GM23338 (cell line): ENCODE measurements at regions not wholly inside any gene's neighbourhood (a gene's known extent, or its start where the extent isn't known, plus 50 kb on each side); places are given as distances from the start of the nearest gene placed in this dataset.

Experiments used
- ATAC-seq: fragments of 200-7000 bp; cut with Tn5 transposase; 3 replicates; pipeline ENCODE4 v1.9.1; 2020
- DNase-seq: peaks from one replicate; pipeline ENCODE4 v3.0.0-alpha.2; 2015; ENCODE audit warnings: low spot score
- H2AFZ ChIP-seq: fragments of 200-600 bp; sonication (generic); 2 replicates; pipeline ENCODE4 v1.8.0; 2016; ENCODE audit warnings: antibody characterized with exemption, mild to moderate bottlenecking, moderate library complexity
- H3F3A ChIP-seq: fragments of 200-600 bp; sonication (generic); replicated peaks from 2 replicates; pipeline ENCODE4 v1.8.0; 2017; ENCODE audit warnings: antibody characterized with exemption, mixed run types, low read depth
- H3K27ac ChIP-seq: fragments of 200-600 bp; sonication (generic); 2 replicates; pipeline ENCODE4 v1.6.1; 2016; ENCODE audit warnings: low read depth
- H3K27me3 ChIP-seq: fragments of 200-600 bp; sonication (generic); 2 replicates; pipeline ENCODE4 v1.8.0; 2016; ENCODE audit warnings: mild to moderate bottlenecking, mixed run types, moderate library complexity; ENCODE audit not compliant: insufficient read depth
- H3K36me3 ChIP-seq: fragments of 200-600 bp; sonication (generic); 2 replicates; pipeline ENCODE4 v1.8.0; 2016; ENCODE audit warnings: mild to moderate bottlenecking; ENCODE audit not compliant: insufficient read depth
- H3K4me1 ChIP-seq: fragments of 200-600 bp; sonication (generic); 2 replicates; pipeline ENCODE4 v1.8.0; 2016; ENCODE audit warnings: mild to moderate bottlenecking, moderate library complexity; ENCODE audit not compliant: insufficient read depth
- H3K4me2 ChIP-seq: fragments of 200-600 bp; sonication (generic); 2 replicates; pipeline ENCODE4 v1.7.1; 2017; ENCODE audit warnings: mixed run types
- H3K4me3 ChIP-seq: fragments of 200-600 bp; sonication (generic); 2 replicates; pipeline ENCODE4 v1.6.1; 2016; ENCODE audit warnings: mixed run types
- H3K79me2 ChIP-seq: fragments of 200-600 bp; sonication (generic); replicated peaks from 2 replicates; pipeline ENCODE4 v1.8.0; 2017; ENCODE audit warnings: mild to moderate bottlenecking; ENCODE audit not compliant: insufficient read depth
- H3K9me2 ChIP-seq: fragments of 200-600 bp; sonication (generic); 2 replicates; pipeline ENCODE4 v1.8.0; 2017; ENCODE audit not compliant: insufficient read depth
- H4K20me1 ChIP-seq: fragments of 200-600 bp; sonication (generic); replicated peaks from 2 replicates; pipeline ENCODE4 v1.8.0; 2017; ENCODE audit warnings: mild to moderate bottlenecking; ENCODE audit not compliant: insufficient read depth
- H3K27ac Mint-ChIP-seq: 2 replicates; pipeline ENCODE4 v1.8.0; 2020; ENCODE audit warnings: inconsistent platforms, mild to moderate bottlenecking, moderate library complexity, mixed read lengths
- H3K27me3 Mint-ChIP-seq: 3 replicates; pipeline ENCODE4 v1.8.0; 2022; ENCODE audit warnings: low read depth, mild to moderate bottlenecking, moderate library complexity, mixed read lengths, inconsistent platforms; ENCODE audit not compliant: insufficient read depth, poor library complexity
- H3K36me3 Mint-ChIP-seq: 3 replicates; pipeline ENCODE4 v1.8.0; 2021; ENCODE audit warnings: low read depth, mild to moderate bottlenecking, inconsistent platforms, moderate library complexity, mixed read lengths
- H3K4me1 Mint-ChIP-seq: 3 replicates; pipeline ENCODE4 v1.8.0; 2020; ENCODE audit warnings: mild to moderate bottlenecking, inconsistent platforms, mixed read lengths
- H3K4me3 Mint-ChIP-seq: 3 replicates; pipeline ENCODE4 v1.8.0; 2021; ENCODE audit warnings: moderate library complexity, mild to moderate bottlenecking, inconsistent platforms, mixed read lengths
- H3K9me3 Mint-ChIP-seq: 3 replicates; pipeline ENCODE4 v1.8.0; 2020; ENCODE audit warnings: moderate library complexity, mild to moderate bottlenecking, inconsistent platforms, mixed read lengths
- EZH2phosphoT487 ChIP-seq: fragments of 200-600 bp; sonication (generic); IDR thresholded peaks from one replicate; pipeline ENCODE4 v1.8.1; 2018; ENCODE audit warnings: antibody characterized with exemption; ENCODE audit not compliant: unreplicated experiment
- JUNB ChIP-seq: IDR thresholded peaks from one replicate; pipeline ENCODE4 v1.6.1; 2016; ENCODE audit warnings: antibody characterized with exemption; ENCODE audit not compliant: unreplicated experiment
- POLR2AphosphoS5 ChIP-seq: IDR thresholded peaks from 2 replicates; pipeline ENCODE4 v1.6.1; 2016; ENCODE audit warnings: antibody characterized with exemption, low read depth
- ZNF114 ChIP-seq: fragments of 250-450 bp; sonication (Bioruptor Pico); IDR thresholded peaks from 2 replicates; pipeline ENCODE4 v1.5.0; 2020; ENCODE audit warnings: mild to moderate bottlenecking, moderate library complexity
- ZNF331 ChIP-seq: fragments of 250-450 bp; sonication (Bioruptor Pico); IDR thresholded peaks from 2 replicates; pipeline ENCODE4 v1.5.0; 2020; ENCODE audit warnings: low read depth, mild to moderate bottlenecking, moderate library complexity
- TF ChIP-seq, protein P1 (sequence below): IDR thresholded peaks from one replicate; pipeline ENCODE4 v1.6.1; 2018; ENCODE audit warnings: antibody characterized with exemption; ENCODE audit not compliant: unreplicated experiment
- TF ChIP-seq, protein P2 (sequence below), 2 experiments: fragments of 200-600 bp in 1 of 2; sonication (generic) in 1 of 2; conservative IDR thresholded peaks; 2 replicates each; pipeline versions ENCODE4 v1.5.1 to v1.6.1; 2016 to 2017; ENCODE audit warnings: antibody characterized with exemption in 2 of 2, low read depth in 2 of 2, mild to moderate bottlenecking in 2 of 2, moderate library complexity in 1 of 2

DNA sequence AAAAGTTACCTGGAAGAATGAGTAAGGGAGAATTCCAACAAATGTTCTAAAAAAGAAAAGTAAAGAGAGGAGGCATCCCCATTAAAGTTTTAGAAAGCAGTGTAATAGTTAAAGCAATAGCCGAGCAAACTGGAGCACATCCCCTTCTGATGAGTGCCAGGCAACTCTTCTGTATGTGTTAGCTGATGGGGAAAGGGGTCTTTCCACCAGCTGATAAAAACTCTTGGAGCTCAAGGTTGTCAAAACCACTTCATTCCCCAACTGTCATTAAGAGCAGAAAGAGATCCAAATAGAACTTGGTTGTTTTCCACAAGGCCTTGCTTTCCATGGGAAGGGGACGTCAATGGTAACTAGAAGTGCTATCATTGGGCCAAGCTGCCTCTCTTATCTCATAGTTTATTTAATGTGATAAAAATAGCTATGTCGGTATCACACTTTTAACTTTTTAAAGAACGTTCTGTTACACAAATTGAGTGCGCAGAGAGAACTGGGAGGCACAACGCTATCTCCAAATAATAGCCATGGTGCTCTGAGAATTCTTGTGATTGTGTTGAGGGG, 116.9 kb downstream of the POLR2M start:
- H3K79me2 ChIP-seq = no peaks in the 10 kb centered on the region
- H4K20me1 ChIP-seq = no peaks in the 10 kb centered on the region
- H3K36me3 Mint-ChIP-seq = no peaks in the 10 kb centered on the region
- DNase-seq (no peak), ATAC-seq (no peak)
- no peaks in the 10 kb centered on the region for H3K9me3 Mint-ChIP-seq
- no peak overlapping the region for H3K4me2 ChIP-seq
- H3K4me3 Mint-ChIP-seq = no peak overlapping the region
- no peak overlapping the region for H3K4me3 ChIP-seq
- TF ChIP-seq POLR2AphosphoS5 (no peak), ZNF114 (CRISPR knock-in tag) (no peak), JUNB (no peak), EZH2phosphoT487 (no peak), ZNF331 (no peak)
- TF ChIP-seq, protein P1, sequence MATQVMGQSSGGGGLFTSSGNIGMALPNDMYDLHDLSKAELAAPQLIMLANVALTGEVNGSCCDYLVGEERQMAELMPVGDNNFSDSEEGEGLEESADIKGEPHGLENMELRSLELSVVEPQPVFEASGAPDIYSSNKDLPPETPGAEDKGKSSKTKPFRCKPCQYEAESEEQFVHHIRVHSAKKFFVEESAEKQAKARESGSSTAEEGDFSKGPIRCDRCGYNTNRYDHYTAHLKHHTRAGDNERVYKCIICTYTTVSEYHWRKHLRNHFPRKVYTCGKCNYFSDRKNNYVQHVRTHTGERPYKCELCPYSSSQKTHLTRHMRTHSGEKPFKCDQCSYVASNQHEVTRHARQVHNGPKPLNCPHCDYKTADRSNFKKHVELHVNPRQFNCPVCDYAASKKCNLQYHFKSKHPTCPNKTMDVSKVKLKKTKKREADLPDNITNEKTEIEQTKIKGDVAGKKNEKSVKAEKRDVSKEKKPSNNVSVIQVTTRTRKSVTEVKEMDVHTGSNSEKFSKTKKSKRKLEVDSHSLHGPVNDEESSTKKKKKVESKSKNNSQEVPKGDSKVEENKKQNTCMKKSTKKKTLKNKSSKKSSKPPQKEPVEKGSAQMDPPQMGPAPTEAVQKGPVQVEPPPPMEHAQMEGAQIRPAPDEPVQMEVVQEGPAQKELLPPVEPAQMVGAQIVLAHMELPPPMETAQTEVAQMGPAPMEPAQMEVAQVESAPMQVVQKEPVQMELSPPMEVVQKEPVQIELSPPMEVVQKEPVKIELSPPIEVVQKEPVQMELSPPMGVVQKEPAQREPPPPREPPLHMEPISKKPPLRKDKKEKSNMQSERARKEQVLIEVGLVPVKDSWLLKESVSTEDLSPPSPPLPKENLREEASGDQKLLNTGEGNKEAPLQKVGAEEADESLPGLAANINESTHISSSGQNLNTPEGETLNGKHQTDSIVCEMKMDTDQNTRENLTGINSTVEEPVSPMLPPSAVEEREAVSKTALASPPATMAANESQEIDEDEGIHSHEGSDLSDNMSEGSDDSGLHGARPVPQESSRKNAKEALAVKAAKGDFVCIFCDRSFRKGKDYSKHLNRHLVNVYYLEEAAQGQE = no peak
- TF ChIP-seq, protein P2, sequence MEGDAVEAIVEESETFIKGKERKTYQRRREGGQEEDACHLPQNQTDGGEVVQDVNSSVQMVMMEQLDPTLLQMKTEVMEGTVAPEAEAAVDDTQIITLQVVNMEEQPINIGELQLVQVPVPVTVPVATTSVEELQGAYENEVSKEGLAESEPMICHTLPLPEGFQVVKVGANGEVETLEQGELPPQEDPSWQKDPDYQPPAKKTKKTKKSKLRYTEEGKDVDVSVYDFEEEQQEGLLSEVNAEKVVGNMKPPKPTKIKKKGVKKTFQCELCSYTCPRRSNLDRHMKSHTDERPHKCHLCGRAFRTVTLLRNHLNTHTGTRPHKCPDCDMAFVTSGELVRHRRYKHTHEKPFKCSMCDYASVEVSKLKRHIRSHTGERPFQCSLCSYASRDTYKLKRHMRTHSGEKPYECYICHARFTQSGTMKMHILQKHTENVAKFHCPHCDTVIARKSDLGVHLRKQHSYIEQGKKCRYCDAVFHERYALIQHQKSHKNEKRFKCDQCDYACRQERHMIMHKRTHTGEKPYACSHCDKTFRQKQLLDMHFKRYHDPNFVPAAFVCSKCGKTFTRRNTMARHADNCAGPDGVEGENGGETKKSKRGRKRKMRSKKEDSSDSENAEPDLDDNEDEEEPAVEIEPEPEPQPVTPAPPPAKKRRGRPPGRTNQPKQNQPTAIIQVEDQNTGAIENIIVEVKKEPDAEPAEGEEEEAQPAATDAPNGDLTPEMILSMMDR (conservative IDR thresholded peaks at IDR 0.05; ENCODE audit: low read depth in 2 of 2) = no peak
- no peaks in the 10 kb centered on the region for H3K4me1 ChIP-seq
- no peaks in the 10 kb centered on the region for H3K27me3 ChIP-seq
- no peak overlapping the region for H3K27ac ChIP-seq
- no peaks in the 10 kb centered on the region for H3F3A ChIP-seq
- peaks cover 2% of the 10 kb centered on the region for H3K27me3 Mint-ChIP-seq
- H3K4me1 Mint-ChIP-seq = no peaks in the 10 kb centered on the region
- H3K36me3 ChIP-seq = no peaks in the 10 kb centered on the region
- 0 out of 2 replicates have a peak, but pooled peaks cover 8% of the 10 kb centered on the region for H3K9me2 ChIP-seq
- no peak overlapping the region for H2AFZ ChIP-seq
- H3K27ac Mint-ChIP-seq = no peak overlapping the region

DNA sequence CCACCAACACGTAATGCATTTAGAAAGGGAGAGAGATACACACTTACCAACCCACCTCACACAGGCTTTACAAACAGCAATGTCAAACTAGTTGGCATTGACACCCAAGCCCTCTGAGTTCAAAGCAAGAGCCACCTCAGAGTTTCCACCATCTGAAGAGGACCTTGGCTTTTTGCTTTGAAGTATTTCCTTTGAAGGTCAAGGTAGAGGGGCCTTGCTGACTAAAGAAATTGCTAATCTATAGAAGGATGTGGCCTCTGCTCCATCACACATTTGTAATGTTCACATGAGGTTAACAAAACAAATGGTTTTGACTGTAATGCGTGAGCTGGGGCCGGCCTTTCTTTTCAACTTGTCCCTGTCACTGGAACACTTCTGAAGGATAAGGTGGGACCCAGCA, 117.7 kb downstream of the POLR2M start:
- no peaks in the 10 kb centered on the region for H4K20me1 ChIP-seq
- 0 out of 2 replicates have a peak, but pooled peaks cover 4% of the 10 kb centered on the region for H3K9me2 ChIP-seq
- no peaks in the 10 kb centered on the region for H3K4me1 Mint-ChIP-seq
- H3K36me3 ChIP-seq = no peaks in the 10 kb centered on the region
- no peak overlapping the region for H3K4me3 ChIP-seq
- no peak overlapping the region for H3K4me2 ChIP-seq
- H3K79me2 ChIP-seq = no peaks in the 10 kb centered on the region
- no peak overlapping the region for H3K27ac Mint-ChIP-seq
- no peak overlapping the region for H3K4me3 Mint-ChIP-seq
- H3K4me1 ChIP-seq = no peaks in the 10 kb centered on the region
- DNase-seq (no peak), ATAC-seq (no peak)
- TF ChIP-seq, protein P1 = no peak
- peaks cover 2% of the 10 kb centered on the region for H3K27me3 Mint-ChIP-seq
- no peak overlapping the region for H2AFZ ChIP-seq
- H3K27ac ChIP-seq = no peak overlapping the region
- no peaks in the 10 kb centered on the region for H3F3A ChIP-seq
- no peaks in the 10 kb centered on the region for H3K9me3 Mint-ChIP-seq
- H3K27me3 ChIP-seq = no peaks in the 10 kb centered on the region
- H3K36me3 Mint-ChIP-seq = no peaks in the 10 kb centered on the region
